CD4-positive, alpha-beta memory T cell (primary cell): ENCODE measurements at regions not wholly inside any gene's neighbourhood (a gene's known extent, or its start where the extent isn't known, plus 50 kb on each side); places are given as distances from the start of the nearest gene placed in this dataset.

Experiments used
- CTCF ChIA-PET: fragments of 350-600 bp; sonication (Branson Sonifier 250); formaldehyde crosslinking; loops from one replicate; lab custom pipeline; 2021; ENCODE audit warnings: inconsistent platforms; ENCODE audit not compliant: partially characterized antibody; lab: Charles Lee
- POLR2A ChIA-PET: fragments of 350-600 bp; sonication (Branson Sonifier 250); formaldehyde crosslinking; loops from one replicate; lab custom pipeline; 2021; ENCODE audit not compliant: partially characterized antibody; lab: Charles Lee
- DNase-seq, 5 donors: peaks; one replicate each; pipeline versions ENCODE4 v3.0.0 to v3.0.0-alpha.2; 2020 to 2022; ENCODE audit warnings: mixed read lengths in 1 of 5
- H3K27ac ChIP-seq: one replicate; pipeline ENCODE4 v1.7.0; 2013; ENCODE audit warnings: low read depth, low read length
- H3K27me3 ChIP-seq: 2 replicates; pipeline ENCODE4 v1.7.0; 2013; ENCODE audit warnings: mild to moderate bottlenecking, low read length, moderate library complexity; ENCODE audit not compliant: insufficient read depth
- H3K36me3 ChIP-seq: 2 replicates; pipeline ENCODE4 v1.7.0; 2013; ENCODE audit warnings: mild to moderate bottlenecking, low read length, moderate library complexity; ENCODE audit not compliant: insufficient read depth
- H3K4me1 ChIP-seq: 2 replicates; pipeline ENCODE4 v1.7.0; 2013; ENCODE audit warnings: mild to moderate bottlenecking, low read length, moderate library complexity; ENCODE audit not compliant: insufficient read depth
- H3K4me3 ChIP-seq, 2 donors: one replicate each; pipeline ENCODE4 v1.7.0; 2013; ENCODE audit warnings: low read length in 2 of 2, mild to moderate bottlenecking in 1 of 2
- H3K9me3 ChIP-seq, 2 donors: one replicate each; pipeline ENCODE4 v1.7.0; 2013; ENCODE audit warnings: low read length in 2 of 2, control low read depth in 1 of 2; ENCODE audit not compliant: control insufficient read depth in 1 of 2
- H3K27ac Mint-ChIP-seq, 7 donors: one replicate each; pipeline ENCODE4 v1.8.0; 2020 to 2021; ENCODE audit warnings: mixed read lengths in 7 of 7, mild to moderate bottlenecking in 6 of 7, inconsistent platforms in 3 of 7, moderate library complexity in 3 of 7
- H3K27me3 Mint-ChIP-seq, 2 donors: one replicate each; pipeline ENCODE4 v1.8.0; 2020 to 2021; ENCODE audit warnings: mixed read lengths in 2 of 2
- H3K36me3 Mint-ChIP-seq, 2 donors: one replicate each; pipeline ENCODE4 v1.8.0; 2020 to 2021; ENCODE audit warnings: mixed read lengths in 2 of 2, inconsistent platforms in 1 of 2, mild to moderate bottlenecking in 1 of 2
- H3K4me1 Mint-ChIP-seq, 4 donors: one replicate each; pipeline ENCODE4 v1.8.0; 2020 to 2021; ENCODE audit warnings: mixed read lengths in 4 of 4, mild to moderate bottlenecking in 1 of 4
- H3K4me3 Mint-ChIP-seq, 8 donors: one replicate each; pipeline ENCODE4 v1.8.0; 2020 to 2021; ENCODE audit warnings: mixed read lengths in 8 of 8, mild to moderate bottlenecking in 7 of 8, moderate library complexity in 6 of 8, inconsistent platforms in 3 of 8
- H3K9me3 Mint-ChIP-seq, 8 donors: one replicate each; pipeline ENCODE4 v1.8.0; 2020 to 2021; ENCODE audit warnings: mixed read lengths in 8 of 8, mild to moderate bottlenecking in 5 of 8, inconsistent platforms in 3 of 8, moderate library complexity in 1 of 8
- intact Hi-C: fragments of 100-400 bp; cut with micrococcal nuclease; formaldehyde crosslinking; loops from one replicate; pipeline ENCODE4 v1.15.1; 2023

DNA sequence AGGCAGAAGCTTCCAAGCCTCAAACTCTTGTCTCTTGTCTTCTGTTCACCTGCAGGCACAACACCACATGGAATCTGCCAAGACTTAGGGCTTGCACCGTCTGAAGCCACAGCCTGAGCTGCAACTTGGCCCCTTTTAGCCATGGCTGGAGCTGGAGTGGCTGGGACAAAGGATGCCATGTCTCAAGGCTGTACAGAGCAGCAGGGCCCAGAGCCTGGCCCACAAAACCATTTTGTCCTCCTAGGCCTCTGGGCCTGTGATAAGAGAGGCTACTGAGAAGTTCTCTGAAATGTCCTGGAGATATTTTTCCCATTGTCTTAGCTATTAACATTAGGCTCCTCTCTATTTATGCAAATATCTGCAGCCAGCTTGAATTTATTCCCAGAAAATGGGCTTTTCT is 330.8 kb downstream of the DTWD2 start:
- intact Hi-C loops, result no loop called here
- no peaks in the 10 kb centered on the region for H3K36me3 Mint-ChIP-seq
- no peaks in the 10 kb centered on the region for H3K4me1 Mint-ChIP-seq
- H3K9me3 Mint-ChIP-seq, result peaks cover 0 to 49% (median 32%) of the 10 kb centered on the region in 8 donors
- CTCF ChIA-PET, result no interaction called here
- DNase-seq, result no peak
- no peaks in the 10 kb centered on the region for H3K36me3 ChIP-seq
- H3K4me3 ChIP-seq, result no peak overlapping the region
- H3K4me1 ChIP-seq, result no peaks in the 10 kb centered on the region
- no peak overlapping the region for H3K27ac ChIP-seq
- H3K27ac Mint-ChIP-seq, result no peak overlapping the region
- H3K27me3 Mint-ChIP-seq, result no peaks in the 10 kb centered on the region
- POLR2A ChIA-PET, result no interaction called here
- H3K27me3 ChIP-seq, result no peaks in the 10 kb centered on the region
- H3K9me3 ChIP-seq, result no peaks in the 10 kb centered on the region
- no peak overlapping the region for H3K4me3 Mint-ChIP-seq

DNA sequence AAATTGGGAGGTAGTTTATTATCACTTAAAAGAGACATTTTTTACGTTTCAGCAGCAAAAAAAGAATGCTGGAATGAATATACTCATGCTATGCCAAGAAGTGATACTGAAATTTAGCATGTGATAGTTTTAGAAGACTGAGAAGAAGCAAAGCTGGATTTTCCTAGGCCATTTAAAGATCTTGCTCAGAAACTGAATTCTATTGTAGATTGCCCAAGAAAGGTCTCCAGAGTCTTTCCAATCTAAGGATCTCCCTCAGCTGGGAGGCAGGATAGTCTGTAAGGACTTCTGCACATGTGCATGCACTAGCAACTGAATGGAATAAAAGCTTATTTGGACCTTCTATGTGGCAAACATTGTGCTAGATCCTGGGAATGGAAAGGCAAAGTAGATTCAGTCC is 334.5 kb downstream of the DTWD2 start:
- intact Hi-C loops, result no loop called here
- POLR2A ChIA-PET, result no interaction called here
- no peak overlapping the region for H3K4me3 Mint-ChIP-seq

DNA sequence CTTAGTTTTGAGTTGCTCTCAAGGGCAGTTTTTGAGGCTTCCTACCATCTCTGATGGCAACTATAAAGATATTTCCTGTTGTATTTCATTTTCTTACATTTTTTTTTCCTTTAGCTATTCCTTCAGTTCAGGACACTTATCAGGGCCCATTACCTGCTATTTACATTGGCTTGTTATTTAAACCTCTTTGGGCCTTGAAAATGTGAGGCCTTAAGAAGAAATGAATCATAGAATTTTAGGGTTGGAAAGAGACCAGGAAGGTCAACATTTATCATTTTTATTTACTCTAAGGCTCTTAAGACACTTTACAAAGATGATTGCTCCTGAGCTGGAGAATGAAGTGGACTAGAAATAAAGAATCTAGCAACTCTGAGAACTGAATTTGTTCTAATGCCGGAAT is 335.2 kb downstream of the DTWD2 start:
- no peak overlapping the region for H3K4me3 ChIP-seq
- H3K36me3 ChIP-seq, result no peaks in the 10 kb centered on the region
- CTCF ChIA-PET, result no interaction called here
- POLR2A ChIA-PET, result no interaction called here
- H3K36me3 Mint-ChIP-seq, result no peaks in the 10 kb centered on the region
- no peaks in the 10 kb centered on the region for H3K27me3 Mint-ChIP-seq
- peaks cover 3 to 26% (median 20%) of the 10 kb centered on the region in 8 donors for H3K9me3 Mint-ChIP-seq
- intact Hi-C loops, result no loop called here
- no peak for DNase-seq
- H3K4me3 Mint-ChIP-seq, result no peak overlapping the region
- no peaks in the 10 kb centered on the region for H3K4me1 ChIP-seq
- no peaks in the 10 kb centered on the region for H3K4me1 Mint-ChIP-seq
- no peak overlapping the region for H3K27ac ChIP-seq
- no peaks in the 10 kb centered on the region for H3K27me3 ChIP-seq
- H3K9me3 ChIP-seq, result no peaks in the 10 kb centered on the region
- no peak overlapping the region for H3K27ac Mint-ChIP-seq

More for the DNA sequence above, 334.5 kb downstream of the DTWD2 start:
- no peaks in the 10 kb centered on the region for H3K36me3 Mint-ChIP-seq
- no peak overlapping the region for H3K27ac Mint-ChIP-seq
- no peak for DNase-seq
- no peak overlapping the region for H3K4me3 ChIP-seq
- no peaks in the 10 kb centered on the region for H3K9me3 ChIP-seq
- H3K4me1 ChIP-seq, result no peaks in the 10 kb centered on the region
- H3K9me3 Mint-ChIP-seq, result peaks cover 3 to 33% (median 26%) of the 10 kb centered on the region in 8 donors
- no peaks in the 10 kb centered on the region for H3K36me3 ChIP-seq
- H3K27me3 Mint-ChIP-seq, result no peaks in the 10 kb centered on the region
- H3K27me3 ChIP-seq, result no peaks in the 10 kb centered on the region
- H3K4me1 Mint-ChIP-seq, result no peaks in the 10 kb centered on the region
- H3K27ac ChIP-seq, result no peak overlapping the region
- CTCF ChIA-PET, result no interaction called here

DNA sequence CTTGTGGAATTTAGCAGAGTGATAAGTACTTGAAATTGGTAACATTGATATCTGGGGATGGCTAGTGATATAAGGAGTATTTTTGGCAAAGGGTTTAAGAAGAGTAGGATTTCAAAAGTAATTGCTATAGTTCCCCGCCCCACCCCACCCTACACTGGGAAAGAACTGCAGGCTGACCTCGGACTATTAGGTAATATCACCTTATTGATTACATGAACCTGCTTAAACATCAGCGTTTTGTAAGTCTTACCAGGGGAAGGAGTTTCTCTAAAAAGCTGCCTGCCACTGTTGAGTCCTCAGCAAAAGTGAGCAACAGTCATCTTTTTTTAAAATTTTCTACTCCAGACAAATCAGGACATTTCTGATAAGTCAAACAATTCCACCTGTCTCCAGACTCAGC is 337.3 kb downstream of the DTWD2 start:
- Histone ChIP-seq H3K27me3 (no peaks in the 10 kb centered on the region), H3K9me3 (no peaks in the 10 kb centered on the region), H3K4me1 (no peaks in the 10 kb centered on the region), H3K27ac (no peak overlapping the region), H3K36me3 (no peaks in the 10 kb centered on the region), H3K4me3 (no peak overlapping the region)
- Mint-ChIP-seq H3K27me3 (no peaks in the 10 kb centered on the region), H3K36me3 (no peaks in the 10 kb centered on the region), H3K27ac (no peak overlapping the region), H3K4me3 (no peak overlapping the region), H3K9me3 (peaks cover 0 to 7% (median 3%) of the 10 kb centered on the region in 8 donors), H3K4me1 (no peaks in the 10 kb centered on the region)
- peak in 1 of 5 donors; percentile 33 for DNase-seq
- intact Hi-C loops, result no loop called here
- ChIA-PET CTCF (no interaction called here), POLR2A (no interaction called here)

DNA sequence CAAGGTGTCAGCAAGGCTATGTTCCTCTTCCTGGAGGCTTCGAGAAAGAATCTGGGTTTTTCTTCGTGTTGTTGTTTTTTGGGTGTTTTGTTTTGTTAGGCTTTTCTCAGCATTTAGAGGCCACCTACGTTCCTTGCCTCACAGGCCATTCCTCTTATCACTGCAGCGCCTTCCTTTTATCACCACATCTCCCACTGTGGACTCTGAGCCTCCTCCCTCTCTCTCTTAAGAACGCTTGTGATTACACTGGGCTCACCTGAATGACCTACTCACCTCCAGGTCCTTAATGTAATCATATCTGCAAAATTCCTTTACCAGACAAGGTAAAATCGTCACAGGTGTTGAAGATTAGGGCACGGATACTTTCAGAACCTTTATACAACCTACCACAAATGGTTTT is 340.8 kb downstream of the DTWD2 start:
- Histone ChIP-seq H3K4me1 (no peaks in the 10 kb centered on the region), H3K4me3 (no peak overlapping the region), H3K36me3 (no peaks in the 10 kb centered on the region), H3K27me3 (no peaks in the 10 kb centered on the region), H3K27ac (no peak overlapping the region), H3K9me3 (no peaks in the 10 kb centered on the region)
- POLR2A ChIA-PET, result no interaction called here
- no peak for DNase-seq
- intact Hi-C loops, result no loop called here
- H3K27me3 Mint-ChIP-seq, result no peaks in the 10 kb centered on the region
- peaks cover 0 to 7% (median 4%) of the 10 kb centered on the region in 8 donors for H3K9me3 Mint-ChIP-seq
- H3K4me1 Mint-ChIP-seq, result no peaks in the 10 kb centered on the region
- H3K4me3 Mint-ChIP-seq, result no peak overlapping the region
- CTCF ChIA-PET, result no interaction called here
- no peak overlapping the region for H3K27ac Mint-ChIP-seq
- H3K36me3 Mint-ChIP-seq, result no peaks in the 10 kb centered on the region

DNA sequence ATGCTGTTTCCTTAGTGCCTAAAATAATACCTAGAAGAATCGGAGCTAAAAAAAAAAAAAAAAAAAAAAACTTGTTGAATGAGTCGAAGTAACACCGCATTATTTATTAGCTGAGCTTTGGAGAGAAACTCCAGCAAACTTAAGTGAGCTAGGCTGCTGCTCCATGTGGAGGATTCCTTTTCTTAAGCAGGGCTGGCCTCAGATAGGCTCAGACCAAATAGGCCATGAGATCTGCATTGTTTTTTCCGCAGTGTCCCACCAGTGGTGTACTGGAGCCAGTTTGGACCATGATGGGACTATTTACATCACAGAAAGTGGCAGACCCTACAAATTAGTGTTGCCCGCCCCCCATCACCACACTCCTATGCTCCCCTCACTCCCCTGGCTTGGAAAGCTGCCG is 341.4 kb downstream of the DTWD2 start:
- peaks cover 0 to 7% (median 4%) of the 10 kb centered on the region in 8 donors for H3K9me3 Mint-ChIP-seq
- H3K4me1 ChIP-seq, result no peaks in the 10 kb centered on the region
- H3K27me3 Mint-ChIP-seq, result no peaks in the 10 kb centered on the region
- POLR2A ChIA-PET, result no interaction called here
- CTCF ChIA-PET, result no interaction called here
- no peak overlapping the region for H3K4me3 ChIP-seq
- H3K27me3 ChIP-seq, result no peaks in the 10 kb centered on the region
- no peak overlapping the region for H3K27ac ChIP-seq
- H3K4me1 Mint-ChIP-seq, result no peaks in the 10 kb centered on the region
- no peak overlapping the region for H3K4me3 Mint-ChIP-seq
- no peaks in the 10 kb centered on the region for H3K36me3 ChIP-seq
- intact Hi-C loops, result no loop called here
- no peaks in the 10 kb centered on the region for H3K36me3 Mint-ChIP-seq
- H3K9me3 ChIP-seq, result no peaks in the 10 kb centered on the region
- H3K27ac Mint-ChIP-seq, result no peak overlapping the region
- no peak for DNase-seq

DNA sequence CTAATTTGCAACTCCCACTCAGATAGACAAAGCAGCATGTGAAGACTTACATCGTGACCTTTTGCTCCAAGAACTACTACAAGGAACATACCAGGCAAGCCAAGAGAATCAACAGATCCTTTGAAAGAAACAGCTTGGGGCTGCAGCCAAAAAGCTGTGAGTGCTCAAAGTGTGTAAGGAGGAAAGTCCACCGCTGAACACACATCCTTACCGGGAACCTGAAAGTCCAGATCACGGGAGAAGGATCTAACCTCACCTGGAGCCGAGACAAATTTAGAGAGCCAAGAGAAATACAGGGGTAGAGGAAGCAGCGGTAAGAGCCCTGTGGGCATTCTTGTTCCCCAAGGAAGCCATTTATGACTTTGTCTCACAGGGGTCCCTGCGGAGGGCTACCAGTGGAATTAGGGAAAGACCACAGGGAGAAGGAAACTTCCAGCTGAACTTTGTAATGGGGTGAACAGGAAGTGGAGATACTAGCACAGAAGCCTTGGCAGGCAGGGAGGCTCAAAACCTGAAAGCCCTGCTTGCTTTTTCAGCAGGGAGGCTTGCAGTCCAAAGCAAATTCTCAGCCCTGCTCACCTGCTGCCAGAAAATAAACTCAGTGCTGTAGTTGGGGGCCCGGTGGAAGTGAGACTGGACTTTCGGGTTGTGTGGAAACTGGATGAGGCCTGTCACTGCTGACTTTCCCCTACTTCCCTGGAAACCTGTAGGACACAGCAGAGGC is 350.2 kb downstream of the DTWD2 start:
- no peak for DNase-seq
- ChIA-PET POLR2A (no interaction called here), CTCF (no interaction called here)
- Histone ChIP-seq H3K4me3 (no peak overlapping the region), H3K9me3 (no peaks in the 10 kb centered on the region), H3K36me3 (no peaks in the 10 kb centered on the region), H3K27me3 (no peaks in the 10 kb centered on the region), H3K27ac (no peak overlapping the region), H3K4me1 (no peaks in the 10 kb centered on the region)
- no peak overlapping the region for H3K4me3 Mint-ChIP-seq
- H3K27me3 Mint-ChIP-seq, result no peaks in the 10 kb centered on the region
- no peaks in the 10 kb centered on the region for H3K4me1 Mint-ChIP-seq
- H3K27ac Mint-ChIP-seq, result no peak overlapping the region
- intact Hi-C loops, result no loop called here
- peaks cover 5 to 42% (median 25%) of the 10 kb centered on the region in 8 donors for H3K9me3 Mint-ChIP-seq
- H3K36me3 Mint-ChIP-seq, result peaks cover 0 to 2% of the 10 kb centered on the region in 2 donors
